Femur (tissue), 1 donor: ENCODE measurements at regions not wholly inside any gene's neighbourhood (a gene's known extent, or its start where the extent isn't known, plus 50 kb on each side); places are given as distances from the start of the nearest gene placed in this dataset.

Experiments used
- DNase-seq: peaks from one replicate; pipeline ENCODE4 v3.0.0-alpha.2; 2017

DNA sequence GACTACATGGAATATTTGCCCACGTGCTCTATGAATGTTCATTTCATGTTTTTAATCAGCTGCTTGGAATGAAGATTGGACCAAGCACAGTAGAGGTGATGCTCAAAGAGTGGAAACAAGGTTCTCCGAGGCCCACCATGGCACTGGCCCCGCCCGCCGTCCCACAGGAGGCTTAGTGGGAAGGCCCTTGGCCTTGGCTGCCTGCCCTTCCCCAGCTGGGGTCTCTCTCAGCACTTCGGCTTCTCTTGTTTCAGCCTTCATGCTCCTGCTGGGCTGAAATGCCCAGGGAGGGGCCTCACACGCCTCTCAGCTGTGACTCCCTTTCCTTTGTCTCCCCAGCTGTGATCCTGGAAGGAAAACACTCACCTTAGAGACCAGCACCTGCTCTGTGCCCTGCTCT lies 833.2 kb downstream of the GALR1 start:
- no peak for DNase-seq

DNA sequence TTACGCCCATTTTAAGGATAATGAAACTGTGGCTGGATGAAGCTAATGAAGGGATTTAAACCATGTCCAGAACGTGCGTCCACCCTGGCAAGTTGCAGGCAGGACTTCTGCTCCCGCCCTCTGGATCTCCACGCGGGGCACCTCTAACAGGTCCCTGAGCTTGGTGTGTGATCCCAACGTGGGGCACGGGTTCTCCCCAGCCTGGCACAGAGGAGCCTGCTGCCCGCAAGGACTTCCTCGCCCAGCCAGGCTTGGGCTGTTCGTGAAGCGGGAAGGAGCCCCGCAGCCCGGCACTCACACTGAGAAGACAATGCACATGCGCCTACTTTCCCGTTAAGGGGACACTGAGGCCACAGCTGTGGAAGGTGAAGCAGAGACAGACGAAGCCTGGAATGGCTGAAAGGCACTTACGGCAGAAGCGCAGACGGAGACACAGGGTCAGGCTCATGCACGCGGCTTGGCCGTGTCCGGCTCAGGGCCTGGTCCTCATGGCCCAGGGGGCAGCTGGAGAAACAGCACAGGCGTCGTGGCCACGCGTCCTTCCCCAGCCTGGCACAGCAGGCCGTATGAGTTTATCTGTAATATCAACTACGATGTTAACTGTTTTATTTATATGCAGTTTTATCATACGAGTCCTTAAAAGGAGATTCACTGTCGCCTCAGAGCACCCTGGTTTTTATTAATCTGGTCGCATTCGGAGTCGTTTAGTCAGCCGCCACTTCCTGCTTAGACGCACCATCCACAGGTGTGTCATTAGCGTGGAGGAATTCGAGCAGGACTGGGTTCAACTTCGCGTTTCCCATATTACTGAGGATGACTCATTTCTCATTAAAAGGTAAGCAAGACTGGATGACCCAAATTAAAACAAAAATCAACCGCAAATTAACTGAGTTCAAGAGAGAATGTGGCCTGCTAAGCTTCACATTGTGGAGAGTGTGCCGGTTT lies 835.9 kb downstream of the GALR1 start:
- no peak for DNase-seq

DNA sequence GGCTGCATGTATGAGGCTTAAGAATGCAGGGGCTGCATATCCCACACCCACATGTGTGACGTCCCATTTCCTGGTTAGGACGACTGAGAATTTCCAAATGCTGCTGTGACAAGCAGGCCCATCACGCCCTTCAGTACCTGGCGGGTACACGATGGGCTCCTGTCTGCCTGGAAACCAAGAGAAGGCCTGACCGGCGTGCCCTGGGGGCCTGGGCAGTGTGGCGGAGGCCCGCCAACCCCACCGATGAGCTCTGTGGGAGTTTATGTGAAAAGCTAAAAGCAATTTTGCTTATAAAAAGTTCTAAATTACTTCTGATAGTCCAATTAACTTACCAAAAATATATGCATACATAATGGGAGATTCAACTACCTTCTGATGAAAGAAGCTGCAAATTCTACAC lies 837.3 kb downstream of the GALR1 start:
- no peak for DNase-seq

DNA sequence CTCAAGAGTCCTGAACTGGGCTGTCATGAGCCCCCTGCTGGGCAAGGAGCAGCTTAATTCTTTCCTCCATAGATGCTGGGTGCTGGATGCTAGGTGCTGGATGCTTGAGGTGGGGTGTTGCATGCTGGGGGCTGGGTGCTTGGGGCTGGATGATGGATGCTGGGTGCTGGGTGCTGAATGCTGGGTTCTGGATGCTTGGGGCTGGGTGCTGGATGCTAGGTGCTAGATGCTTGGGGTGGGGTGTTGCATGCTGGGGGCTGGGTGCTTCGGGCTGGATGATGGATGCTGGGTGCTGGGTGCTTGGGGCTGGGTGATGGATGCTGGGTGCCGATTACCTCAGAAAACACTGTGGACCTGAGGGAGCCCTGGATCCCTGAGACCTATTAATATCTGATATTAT lies 837.7 kb downstream of the GALR1 start:
- no peak for DNase-seq

DNA sequence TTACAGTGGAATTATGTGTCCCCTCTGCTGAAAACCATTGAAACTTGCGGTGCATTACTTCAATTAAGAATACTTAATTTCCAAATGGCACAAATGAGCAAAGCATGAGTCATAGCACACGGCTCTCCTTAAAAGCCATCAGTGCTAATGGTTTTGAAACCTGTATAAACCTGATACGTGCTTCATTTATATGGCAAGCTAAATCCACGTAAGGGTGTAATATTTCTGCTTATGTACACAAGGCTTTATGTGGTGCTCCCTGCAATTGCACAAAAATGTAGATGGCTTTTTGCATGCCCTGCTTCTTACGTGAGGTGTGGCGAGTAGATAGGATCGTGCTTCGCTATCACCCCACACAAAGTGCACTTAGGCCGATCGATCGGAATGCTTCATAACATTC lies 840.9 kb downstream of the GALR1 start:
- no peak for DNase-seq

DNA sequence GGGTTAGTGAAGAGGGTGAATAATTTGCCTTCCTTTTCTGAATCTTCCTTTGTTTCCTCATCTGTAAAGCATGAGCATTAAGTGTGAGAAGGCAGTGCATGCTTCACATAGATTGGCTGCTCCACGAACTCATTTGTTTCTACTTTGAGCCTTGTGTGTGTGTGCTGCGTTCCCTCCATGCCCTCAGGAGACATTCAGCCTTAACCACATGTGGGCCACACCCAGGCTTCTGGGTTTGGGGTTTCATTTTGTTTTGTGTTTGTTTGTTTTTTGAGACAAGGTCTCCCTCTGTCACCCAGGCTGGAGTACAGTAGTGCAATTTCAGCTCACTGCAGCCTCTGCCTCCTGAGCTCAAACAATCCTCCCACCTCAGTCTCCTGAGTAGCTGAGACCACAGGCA lies 843.3 kb downstream of the GALR1 start:
- DNase-seq: no peak

DNA sequence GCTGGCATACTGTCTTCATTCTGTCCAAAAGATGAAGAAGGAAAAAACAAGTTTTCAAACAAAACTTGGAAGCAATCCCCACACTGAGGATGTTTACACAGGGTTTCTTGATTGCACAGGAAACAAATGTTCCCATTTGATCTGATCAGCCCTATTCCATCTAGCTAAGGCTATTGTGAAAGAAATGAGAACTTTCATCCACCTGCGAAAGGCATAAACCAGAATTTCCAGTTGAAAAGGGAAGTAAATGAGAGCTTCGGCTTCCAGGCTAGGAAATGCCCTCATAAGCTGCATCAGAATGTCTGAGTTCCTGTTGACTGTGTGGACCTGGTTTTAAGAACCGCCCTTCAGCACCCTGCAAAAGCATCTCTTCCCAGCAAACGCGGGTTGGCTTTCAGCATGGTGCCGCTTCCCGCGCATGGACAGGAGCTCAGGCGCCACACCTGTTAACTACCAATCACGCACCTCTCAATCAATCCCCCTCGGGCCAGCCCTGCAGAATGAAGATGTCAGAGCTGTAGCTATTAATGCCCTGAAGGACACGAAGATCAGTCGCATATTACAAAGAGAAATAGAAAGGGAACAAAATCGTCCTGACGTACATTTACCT lies 850.4 kb downstream of the GALR1 start:
- DNase-seq: no peak

DNA sequence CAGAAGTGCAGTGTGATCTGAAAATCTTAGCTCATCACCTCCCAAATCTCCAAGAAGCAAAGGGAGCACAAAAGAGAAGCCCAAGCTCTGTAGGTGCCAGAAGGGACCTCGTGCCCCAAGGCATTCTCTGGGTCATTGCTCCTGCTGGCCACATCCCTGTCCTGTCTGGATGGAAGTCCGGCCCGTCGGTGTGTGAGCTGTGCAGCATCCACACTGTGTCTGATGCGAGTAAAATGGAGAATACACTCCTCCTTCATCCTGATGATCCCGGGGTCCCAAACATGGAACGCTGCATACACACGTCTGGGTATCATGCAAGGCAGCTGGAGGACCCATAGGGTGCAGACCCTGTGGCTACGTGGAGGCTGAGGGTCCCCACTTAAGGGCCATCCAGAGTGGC lies 851.4 kb downstream of the GALR1 start:
- no peak for DNase-seq

DNA sequence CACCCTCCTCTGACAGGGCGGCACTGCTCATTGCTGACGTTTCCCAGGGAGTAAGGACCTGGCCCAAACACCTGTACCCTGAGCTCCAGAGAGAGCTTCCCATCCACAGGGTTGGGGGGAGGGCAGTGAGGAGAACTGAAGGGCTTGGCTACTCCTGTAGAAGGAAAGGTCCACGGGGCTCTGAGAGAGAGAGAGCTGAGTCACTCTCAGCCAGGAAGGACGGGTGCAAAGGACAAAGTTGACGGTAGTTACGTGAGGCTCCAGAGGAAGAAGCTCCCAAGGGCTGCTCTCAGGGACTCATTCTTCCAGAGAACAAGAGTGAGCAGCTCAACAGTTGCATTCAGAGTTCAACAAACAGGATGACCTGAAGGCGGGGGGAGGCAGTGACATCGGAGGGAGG lies 852.5 kb downstream of the GALR1 start:
- DNase-seq: no peak

DNA sequence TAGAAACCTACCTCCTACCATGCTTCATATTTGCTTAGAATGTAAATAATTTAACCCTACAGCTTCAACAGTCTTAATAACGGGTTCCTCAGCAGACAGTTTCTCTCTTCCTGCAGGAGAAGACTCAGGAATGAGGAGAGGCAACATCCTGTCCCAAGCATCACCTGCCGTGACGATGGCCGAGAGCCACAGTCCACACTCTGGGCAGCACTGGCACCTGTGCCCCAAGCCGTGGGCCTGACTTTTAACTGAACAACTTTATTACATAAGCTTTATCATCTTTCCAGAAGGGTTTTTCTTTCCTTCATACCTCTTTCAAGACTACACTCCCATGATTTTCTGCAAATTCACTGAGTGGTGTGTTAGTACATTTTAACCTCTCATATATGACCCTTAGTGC lies 856.0 kb downstream of the GALR1 start:
- no peak for DNase-seq

DNA sequence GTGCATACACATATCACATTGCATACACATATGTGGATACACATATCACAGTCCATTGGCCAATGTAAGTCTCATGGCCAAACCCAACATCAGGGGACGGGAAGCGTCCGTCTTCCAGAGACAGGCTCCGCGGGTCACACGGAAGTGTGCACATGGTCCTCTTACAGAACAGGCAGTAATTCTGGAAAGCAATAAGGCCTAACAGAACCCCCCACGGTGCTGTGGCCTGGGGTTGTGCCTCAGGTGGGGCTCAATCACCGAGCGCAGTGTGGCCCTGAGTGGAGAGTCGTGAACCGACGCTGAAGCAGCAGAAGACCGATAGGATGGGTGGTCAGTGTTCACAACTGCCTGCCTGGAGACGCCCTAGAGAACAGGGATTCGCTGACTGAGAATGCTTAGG lies 857.3 kb downstream of the GALR1 start:
- DNase-seq: no peak

DNA sequence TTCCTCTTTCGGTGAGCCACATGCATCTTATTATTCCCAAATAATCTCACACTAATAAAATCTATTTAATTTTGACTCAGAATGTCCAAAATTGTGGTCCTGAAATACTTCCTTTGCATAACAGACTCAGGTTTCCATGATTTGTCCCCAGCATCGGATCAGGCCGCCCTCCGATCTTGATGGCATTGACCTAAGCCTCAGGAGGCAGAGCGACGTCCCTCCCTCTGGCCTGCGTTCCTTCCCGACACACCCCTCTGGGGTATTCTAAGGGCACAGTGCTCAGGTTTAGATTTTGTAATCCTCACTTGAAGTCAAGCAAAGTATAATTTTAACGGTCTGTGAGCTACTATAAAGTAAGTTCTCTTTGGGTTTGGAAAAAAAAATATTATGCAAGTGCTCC lies 857.7 kb downstream of the GALR1 start:
- no peak for DNase-seq

DNA sequence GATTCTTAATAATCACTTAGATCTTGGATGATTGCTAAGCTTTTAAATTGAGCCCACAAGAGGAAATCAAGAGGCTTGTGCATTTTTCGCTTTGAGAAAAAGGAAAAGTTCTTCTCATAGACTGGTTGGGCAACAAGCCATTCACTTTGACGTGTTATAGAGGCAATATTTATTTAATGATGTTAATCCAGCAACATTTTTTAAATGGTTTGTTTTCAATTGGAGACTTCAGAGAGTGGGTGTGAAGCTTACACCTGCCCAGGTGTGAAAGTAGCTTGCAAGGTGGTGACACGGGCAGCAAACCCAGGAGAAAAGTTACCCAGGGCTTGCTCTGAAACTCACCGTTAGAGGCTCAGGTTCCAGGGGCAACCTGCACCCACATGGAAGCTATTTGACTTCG lies 858.9 kb downstream of the GALR1 start:
- no peak for DNase-seq

DNA sequence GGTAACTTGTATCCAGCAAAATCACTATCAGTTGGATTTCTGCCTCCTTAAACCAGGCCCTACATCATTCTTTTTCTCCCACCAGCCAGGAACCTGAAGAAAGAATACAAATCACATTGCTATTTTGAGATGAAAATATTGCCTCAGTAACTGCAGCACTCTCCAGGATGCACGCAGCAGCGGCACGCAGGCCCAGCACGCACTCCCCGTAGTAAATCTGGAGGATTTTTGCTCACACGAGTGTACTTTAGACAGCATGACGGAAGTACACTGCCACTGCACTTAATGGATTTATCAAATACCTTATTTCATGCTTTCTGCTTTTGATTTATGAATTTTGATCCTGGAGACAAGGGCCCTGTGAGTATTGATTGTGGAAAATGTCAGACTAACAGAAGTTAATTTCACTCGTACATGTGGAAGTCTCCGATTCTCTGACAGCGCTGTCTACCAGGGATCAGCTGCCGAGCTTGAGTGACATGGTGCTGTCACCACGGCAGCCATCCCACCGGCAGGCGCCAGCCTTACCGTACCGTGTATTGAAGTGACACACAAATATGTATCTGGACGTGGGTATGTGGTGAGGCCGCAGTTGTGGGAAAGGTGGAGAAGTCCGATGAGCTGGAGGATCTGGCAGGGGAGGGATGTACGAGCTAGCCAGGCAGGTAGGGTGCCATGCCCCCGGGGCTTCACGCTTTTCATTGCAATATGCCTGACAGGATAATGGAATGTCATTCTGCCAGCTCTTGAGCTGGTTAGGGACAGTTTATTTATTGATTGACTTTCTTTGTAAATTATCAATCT lies 863.7 kb downstream of the GALR1 start:
- no peak for DNase-seq

DNA sequence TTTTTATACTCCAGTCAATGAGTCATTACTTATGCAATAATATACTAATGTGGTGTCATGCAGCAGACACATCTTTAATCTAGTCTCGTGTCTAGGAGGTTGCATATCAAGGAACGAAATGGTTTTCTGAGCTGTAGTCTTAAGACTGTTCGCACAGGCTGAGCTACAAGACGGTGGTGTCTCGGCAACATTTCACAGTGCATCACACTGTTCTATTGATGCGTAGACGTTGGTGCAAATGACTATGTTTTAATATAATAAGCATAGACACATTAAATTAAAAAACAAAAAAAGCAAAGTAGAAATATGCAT lies 864.2 kb downstream of the GALR1 start:
- DNase-seq: no peak

DNA sequence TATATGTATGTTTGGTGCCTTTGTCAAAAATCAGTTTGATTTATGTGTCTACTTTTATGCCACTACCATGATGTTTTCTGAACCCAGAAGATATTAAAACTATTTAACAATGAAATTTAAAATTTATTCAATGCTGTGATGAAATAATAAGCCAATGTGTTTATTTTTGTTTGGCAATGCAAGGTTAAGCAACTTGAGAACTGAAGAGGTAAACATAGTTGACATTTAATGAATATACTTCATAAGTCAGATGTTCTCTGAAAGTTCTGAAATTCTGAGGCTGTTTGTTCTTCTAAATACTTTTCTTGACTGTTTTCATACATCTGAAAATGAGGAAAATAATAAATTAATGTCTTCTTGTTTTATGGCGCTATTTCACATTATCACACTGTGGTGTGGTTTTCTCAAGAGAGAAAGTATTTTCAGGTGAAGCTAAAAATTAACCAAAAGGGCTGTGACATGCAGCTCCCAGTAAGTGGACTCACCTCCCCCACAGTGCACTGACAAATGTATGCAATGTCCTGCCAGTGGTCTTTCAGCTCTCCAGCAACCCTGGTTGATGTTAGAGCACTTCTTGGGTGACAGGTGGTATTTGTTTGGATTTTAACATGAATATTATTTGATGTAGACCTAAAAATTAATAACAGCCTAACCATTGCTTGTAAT lies 863.6 kb upstream of the SALL3 start:
- DNase-seq: no peak

DNA sequence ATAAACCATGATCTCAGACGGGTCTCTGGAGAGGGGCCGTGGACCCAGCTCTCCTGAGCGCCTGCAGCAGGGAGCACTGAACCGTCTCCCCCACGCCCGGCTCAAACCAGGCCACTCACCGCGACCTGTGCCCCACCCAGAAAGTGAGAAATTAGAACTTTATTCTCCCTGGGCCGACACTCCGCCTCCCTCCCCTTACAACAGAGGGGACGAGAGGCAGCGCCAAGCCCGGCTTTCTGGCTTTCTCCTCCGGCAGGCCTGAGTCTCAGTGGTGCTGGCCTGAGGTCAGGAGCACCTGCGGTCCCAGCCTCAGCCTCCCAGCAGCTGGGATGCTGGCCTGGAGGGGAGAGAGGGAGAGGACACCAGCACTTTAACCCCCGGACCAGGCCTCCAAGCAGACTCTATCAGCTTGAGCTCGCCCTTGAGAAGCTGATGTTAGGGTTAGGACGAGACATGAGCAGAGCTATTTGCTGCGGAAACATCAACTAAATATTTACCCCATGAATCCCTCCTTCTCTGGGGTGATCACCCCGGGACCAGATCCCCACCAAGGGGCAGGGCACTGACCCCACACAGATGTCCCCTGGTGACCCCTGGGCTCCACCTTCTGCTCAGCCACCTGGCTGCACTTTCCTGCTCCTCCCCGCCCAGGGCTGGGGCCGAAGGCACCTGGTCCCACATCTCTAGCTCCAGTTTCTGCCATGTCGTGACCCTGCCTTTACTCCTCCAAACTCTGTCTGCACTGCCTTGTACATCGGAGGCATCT lies 856.3 kb upstream of the SALL3 start:
- DNase-seq: no peak

DNA sequence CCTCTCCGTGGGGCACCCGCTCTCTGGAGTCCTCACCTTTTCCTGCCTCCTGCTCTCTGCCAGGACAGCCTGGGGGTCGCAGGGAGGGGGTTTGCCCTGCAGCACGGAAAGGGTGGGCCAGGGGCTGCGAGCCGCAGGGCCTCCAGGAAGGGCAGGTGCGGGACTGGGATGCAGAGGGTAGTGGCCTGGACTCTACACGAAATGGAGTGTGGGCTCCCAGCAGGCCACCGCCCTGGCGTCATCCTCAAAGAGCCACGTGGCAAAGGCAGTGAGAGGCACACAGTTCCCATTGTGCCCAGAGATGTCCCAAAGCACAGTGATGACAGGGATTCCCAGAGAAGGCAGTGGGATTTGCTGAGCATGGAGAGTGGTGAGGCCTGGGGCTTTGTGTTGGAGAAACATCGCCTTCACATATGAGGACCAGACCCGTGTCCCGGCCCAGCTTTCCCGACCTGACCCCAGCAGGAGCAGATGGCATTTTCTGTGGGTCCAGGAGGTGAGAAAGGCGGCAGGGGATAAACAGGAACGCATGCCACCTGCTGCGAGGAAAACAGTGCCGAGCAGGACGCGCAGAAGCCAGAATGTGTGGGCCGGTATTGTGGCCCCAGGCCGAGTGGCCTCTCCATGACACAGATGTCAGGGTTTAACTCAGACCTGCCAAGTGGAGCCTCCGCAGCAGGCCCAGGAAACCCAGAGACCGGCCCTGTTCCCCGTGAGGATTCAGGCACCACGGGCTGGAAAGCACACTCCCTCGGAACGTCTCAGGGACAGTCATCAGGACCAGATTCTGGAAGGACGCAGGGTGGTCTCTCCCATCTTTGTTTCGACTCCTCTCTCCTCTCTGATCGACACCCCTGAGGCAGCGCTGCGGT lies 855.5 kb upstream of the SALL3 start:
- DNase-seq: no peak

DNA sequence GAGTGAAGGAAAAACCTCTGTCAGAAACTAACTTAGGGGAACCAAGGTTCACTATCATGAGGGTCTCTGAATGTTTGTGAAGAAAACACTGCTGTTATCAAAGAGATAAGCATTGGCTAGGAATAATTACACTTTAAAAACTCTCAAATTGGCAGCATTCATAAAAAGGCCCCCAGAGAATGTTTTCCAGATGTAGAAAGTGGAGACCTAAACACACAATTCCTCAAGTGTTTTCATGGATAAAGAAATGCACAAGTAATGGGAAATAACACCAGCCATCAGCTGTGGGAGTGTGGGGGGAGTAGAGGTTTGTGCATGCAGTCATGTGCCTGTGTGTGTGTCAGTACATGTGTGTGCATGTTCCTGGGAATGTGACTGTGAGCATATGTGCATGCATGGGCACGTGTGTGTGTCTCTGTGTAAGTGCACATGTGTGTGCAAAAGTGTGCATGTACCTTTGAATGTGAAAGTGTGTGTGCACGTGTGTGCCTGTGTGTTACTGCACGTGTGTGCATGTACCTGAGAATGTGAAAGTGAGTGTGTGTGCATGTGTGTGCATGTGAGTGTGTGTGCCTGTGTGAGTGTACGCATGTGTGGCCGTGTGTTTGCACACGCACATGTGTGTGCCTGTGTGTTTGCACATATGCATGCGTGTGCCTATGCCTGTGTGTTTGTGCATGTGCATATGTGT lies 854.3 kb upstream of the SALL3 start:
- no peak for DNase-seq

DNA sequence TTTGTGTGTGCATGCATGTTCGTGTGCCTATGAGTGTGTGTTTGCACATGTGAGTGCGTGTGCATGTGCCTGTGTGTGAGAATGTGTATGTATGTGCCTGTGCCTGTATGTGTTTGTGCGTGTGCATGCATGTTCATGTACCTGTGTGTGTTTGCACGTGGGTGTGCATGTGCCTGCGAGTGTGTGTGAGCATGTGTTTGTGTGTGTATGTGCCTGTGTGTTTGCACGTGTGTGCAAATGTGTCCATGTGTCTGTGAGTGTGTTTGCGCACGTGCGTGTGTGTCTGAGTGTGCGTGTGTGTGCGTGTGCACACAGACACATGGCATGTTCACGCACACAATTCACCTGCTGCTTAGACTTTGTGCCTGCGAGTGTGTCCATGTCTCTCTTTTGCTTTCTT lies 853.5 kb upstream of the SALL3 start:
- DNase-seq: no peak

DNA sequence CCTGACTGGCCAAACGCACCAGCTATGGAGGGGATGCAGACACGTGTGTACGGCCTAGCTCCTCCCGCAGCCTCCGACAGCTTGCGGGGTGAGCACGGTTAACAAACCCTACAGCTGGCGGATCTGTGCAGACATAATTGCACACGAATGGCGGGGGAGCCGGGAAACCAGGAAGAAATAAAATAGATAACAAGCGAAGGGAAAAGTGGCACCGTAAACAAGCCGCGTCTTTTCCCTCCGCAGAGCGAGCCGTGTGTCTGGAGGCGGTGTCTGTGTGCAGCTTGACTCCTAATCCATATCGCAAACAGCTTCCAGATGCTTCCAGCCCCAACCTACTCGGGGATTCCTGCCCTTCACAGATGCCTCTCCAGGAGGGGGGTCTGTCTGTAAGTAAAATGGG lies 853.1 kb upstream of the SALL3 start:
- no peak for DNase-seq
